Adrenal gland (tissue), 5 donors: ENCODE measurements at regions not wholly inside any gene's neighbourhood (a gene's known extent, or its start where the extent isn't known, plus 50 kb on each side); places are given as distances from the start of the nearest gene placed in this dataset.

Experiments used
- CTCF ChIP-seq, 6 experiments: fragments of 450-650 bp in 4 of 6; fragments of 200-600 bp in 2 of 6; sonication (generic) in 1 of 6; IDR thresholded peaks; 1 replicate in 5 of 6; 2 replicates in 1 of 6; pipeline versions ENCODE4 v1.5.1 to v1.8.0; 2016 to 2021; ENCODE audit warnings: antibody characterized with exemption in 6 of 6, mild to moderate bottlenecking in 2 of 6, moderate library complexity in 1 of 6
- POLR2A ChIP-seq, 2 donors: fragments of 450-650 bp; IDR thresholded peaks; one replicate each; pipeline ENCODE4 v1.6.1; 2017; ENCODE audit warnings: antibody characterized with exemption in 2 of 2, mild to moderate bottlenecking in 2 of 2, moderate library complexity in 1 of 2
- donor health status: DM: no; HTN: no; CAD: no.

- no peak for TF ChIP-seq CTCF (IDR thresholded peaks at IDR 0.05)
- no peak for TF ChIP-seq POLR2A (IDR thresholded peaks at IDR 0.05)
Observed at GRCh38 chr6:137630666-137631065, 136.5 kb upstream of the OLIG3 start.
